ENCODE measurements at regions not wholly inside any gene's neighbourhood (a gene's known extent, or its start where the extent isn't known, plus 50 kb on each side); places are given as distances from the start of the nearest gene placed in this dataset.

DNA sequence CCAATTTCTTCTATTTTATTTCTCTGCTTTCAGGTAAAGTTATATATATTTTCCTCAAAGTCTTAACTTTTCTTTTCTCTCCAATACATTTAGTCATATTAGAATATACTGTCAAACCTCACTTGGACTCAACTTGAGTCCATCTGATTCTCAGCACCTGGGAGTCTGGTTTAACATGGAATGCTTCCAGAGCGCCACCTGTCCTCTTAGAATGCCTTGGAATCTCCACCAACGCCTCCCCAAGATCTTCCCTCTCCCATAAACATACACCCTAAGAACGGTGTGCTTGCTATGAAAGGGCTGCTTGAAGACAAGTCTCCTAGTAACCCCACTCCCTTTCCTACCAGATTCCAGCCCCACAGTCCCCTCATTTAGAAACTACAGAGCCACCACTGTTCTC, 229.1 kb upstream of the MKLN1 start:
- TF ChIP-seq, protein P1, sequence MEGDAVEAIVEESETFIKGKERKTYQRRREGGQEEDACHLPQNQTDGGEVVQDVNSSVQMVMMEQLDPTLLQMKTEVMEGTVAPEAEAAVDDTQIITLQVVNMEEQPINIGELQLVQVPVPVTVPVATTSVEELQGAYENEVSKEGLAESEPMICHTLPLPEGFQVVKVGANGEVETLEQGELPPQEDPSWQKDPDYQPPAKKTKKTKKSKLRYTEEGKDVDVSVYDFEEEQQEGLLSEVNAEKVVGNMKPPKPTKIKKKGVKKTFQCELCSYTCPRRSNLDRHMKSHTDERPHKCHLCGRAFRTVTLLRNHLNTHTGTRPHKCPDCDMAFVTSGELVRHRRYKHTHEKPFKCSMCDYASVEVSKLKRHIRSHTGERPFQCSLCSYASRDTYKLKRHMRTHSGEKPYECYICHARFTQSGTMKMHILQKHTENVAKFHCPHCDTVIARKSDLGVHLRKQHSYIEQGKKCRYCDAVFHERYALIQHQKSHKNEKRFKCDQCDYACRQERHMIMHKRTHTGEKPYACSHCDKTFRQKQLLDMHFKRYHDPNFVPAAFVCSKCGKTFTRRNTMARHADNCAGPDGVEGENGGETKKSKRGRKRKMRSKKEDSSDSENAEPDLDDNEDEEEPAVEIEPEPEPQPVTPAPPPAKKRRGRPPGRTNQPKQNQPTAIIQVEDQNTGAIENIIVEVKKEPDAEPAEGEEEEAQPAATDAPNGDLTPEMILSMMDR (IDR thresholded peaks at IDR 0.05; ENCODE audit: low read length): no peak
- TF ChIP-seq EZH2 (optimal IDR thresholded peaks at IDR 0.05; ENCODE audit: low read depth, low read length) (no peak), EZH2phosphoT487 (IDR thresholded peaks at IDR 0.05; ENCODE audit: low read length) (no peak)
